IPS-18a (cell line): ENCODE measurements at regions not wholly inside any gene's neighbourhood (a gene's known extent, or its start where the extent isn't known, plus 50 kb on each side); places are given as distances from the start of the nearest gene placed in this dataset.

Experiments used
- H3K27ac ChIP-seq: one replicate; pipeline ENCODE4 v1.5.1; 2013; ENCODE audit warnings: low read length
- H3K27me3 ChIP-seq: one replicate; pipeline ENCODE4 v1.6.1; 2013; ENCODE audit warnings: mild to moderate bottlenecking, low read length; ENCODE audit not compliant: control insufficient read depth, insufficient read depth
- H3K36me3 ChIP-seq: one replicate; pipeline ENCODE4 v1.6.1; 2013; ENCODE audit warnings: low read depth, low read length; ENCODE audit not compliant: control insufficient read depth
- H3K4me1 ChIP-seq: one replicate; pipeline ENCODE4 v1.6.1; 2013; ENCODE audit warnings: low read depth, low read length; ENCODE audit not compliant: control insufficient read depth
- H3K4me3 ChIP-seq: one replicate; pipeline ENCODE4 v1.5.1; 2013; ENCODE audit warnings: low read length
- H3K9ac ChIP-seq: one replicate; pipeline ENCODE4 v1.6.1; 2013; ENCODE audit warnings: mild to moderate bottlenecking, low read length, moderate library complexity
- H3K9me3 ChIP-seq: one replicate; pipeline ENCODE4 v1.6.1; 2013; ENCODE audit warnings: low read depth, low read length; ENCODE audit not compliant: control insufficient read depth

DNA sequence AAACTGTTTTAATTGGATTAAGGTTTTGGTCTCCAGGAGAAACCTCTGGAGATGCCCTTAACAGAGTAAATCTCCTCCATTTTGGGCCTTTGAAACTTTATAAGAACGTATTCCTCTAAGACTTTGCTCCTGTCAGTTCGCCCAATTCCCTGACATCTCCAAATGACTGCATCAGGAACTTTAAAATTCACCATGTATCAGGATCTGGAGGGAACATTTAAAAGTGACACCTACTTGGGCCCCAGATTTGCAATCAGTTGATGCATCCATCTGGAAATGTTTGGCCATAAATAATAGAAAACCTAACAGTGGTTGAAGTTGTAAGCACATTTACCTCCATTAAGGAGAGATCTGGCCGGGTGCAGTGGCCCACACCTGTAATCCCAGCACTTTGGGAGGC, 144.1 kb upstream of the WSCD2 start:
- Histone ChIP-seq H3K27me3 (peaks cover 3% of the 10 kb centered on the region), H3K9ac (no peak overlapping the region), H3K4me3 (no peak overlapping the region), H3K9me3 (no peaks in the 10 kb centered on the region), H3K36me3 (no peaks in the 10 kb centered on the region), H3K27ac (no peak overlapping the region), H3K4me1 (no peaks in the 10 kb centered on the region)

DNA sequence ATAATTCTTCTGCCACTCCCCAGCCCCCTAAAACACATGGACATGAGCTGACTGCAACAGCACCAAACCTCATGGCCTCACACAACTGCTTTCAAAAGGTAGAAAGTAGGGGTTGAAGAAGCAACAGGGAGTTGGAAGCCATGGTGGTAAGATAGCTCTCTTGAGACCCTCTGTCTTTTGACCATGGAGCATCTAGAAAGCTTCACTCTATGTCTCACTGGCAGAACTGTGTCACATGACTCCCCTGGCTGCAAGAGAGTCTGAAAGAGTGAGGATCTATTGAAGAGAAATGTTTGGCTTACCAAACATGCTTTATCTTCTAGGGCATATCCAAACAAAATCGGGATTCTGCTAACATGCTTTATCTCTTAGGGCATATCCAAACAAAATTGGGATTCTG, 142.9 kb upstream of the WSCD2 start:
- Histone ChIP-seq H3K27ac (no peak overlapping the region), H3K36me3 (no peaks in the 10 kb centered on the region), H3K9ac (no peak overlapping the region), H3K4me3 (no peak overlapping the region), H3K27me3 (peaks cover 3% of the 10 kb centered on the region), H3K9me3 (no peaks in the 10 kb centered on the region), H3K4me1 (no peaks in the 10 kb centered on the region)

DNA sequence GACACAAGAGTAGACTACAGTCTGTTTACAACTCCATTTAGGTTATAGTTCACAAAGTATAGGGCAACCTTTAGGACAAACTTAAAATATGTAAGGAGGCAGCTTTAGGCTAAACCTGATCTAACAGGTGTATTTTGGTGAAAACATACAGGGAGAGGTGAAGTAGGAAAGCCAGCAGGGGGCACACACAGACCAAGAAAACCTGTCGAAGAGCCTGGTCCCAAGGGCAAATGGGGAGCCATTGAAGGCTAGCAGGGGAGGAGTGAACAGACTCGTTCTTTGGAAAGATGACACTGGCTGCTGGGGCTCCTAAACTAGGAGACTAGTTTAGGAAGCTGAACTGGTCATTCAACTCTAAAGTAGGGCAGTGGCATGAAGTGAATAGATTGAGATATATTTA, 138.8 kb upstream of the WSCD2 start:
- Histone ChIP-seq H3K27ac (no peak overlapping the region), H3K4me3 (no peak overlapping the region), H3K4me1 (no peaks in the 10 kb centered on the region), H3K9me3 (no peaks in the 10 kb centered on the region), H3K9ac (no peak overlapping the region), H3K27me3 (peaks cover 3% of the 10 kb centered on the region), H3K36me3 (no peaks in the 10 kb centered on the region)

DNA sequence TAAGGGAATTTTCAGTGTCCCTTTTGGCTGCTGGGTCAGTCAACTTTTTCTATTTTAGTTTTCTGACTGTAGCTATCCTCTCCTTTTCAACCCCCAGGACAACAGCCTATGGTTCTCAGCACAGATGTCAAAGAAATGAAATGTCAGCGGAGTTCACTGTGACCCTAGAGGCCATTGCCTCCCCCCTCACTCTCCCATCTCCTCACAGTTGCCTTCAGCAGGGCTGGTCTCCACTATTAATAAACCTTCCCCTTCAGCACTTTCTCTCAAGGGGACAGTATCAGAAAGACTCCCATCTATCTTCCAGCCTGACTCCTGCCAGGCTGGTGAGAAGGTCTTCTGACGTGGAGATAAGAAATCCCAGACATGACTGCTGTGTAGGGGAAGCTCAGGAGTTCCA, 137.1 kb upstream of the WSCD2 start:
- no peaks in the 10 kb centered on the region for H3K9me3 ChIP-seq
- H3K4me1 ChIP-seq, result no peaks in the 10 kb centered on the region
- H3K27me3 ChIP-seq, result no peaks in the 10 kb centered on the region
- H3K4me3 ChIP-seq, result no peak overlapping the region
- no peaks in the 10 kb centered on the region for H3K36me3 ChIP-seq
- no peak overlapping the region for H3K27ac ChIP-seq
- H3K9ac ChIP-seq, result no peak overlapping the region

DNA sequence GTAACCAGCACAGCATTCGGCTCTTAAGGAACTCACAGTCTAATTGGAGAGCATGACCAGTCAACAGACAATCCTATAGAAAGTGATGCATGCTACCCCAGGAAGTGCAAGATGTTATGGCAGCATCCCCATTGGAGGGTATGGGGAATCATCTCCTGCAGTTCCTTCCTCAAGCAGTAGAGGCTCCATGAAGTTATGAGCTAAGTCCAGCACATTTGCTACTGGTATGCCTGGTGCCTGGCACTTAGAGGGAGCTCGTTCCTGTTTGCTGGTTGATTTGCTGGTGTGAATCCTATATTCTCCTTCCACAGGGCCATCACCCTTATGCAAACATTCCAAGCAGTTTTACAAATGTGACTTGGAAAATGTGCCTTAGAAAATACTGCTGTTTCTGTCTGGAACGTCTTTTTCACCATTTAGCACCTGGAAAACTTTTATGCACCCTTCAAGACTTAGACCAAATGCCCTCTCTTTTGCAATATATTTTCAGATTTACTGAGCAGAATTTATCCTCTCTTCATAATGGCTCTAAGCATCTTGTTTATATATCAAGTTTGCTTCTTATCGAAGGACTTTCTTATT, 136.1 kb upstream of the WSCD2 start:
- Histone ChIP-seq H3K27me3 (no peaks in the 10 kb centered on the region), H3K36me3 (no peaks in the 10 kb centered on the region), H3K9me3 (no peaks in the 10 kb centered on the region), H3K4me1 (no peaks in the 10 kb centered on the region), H3K9ac (no peak overlapping the region), H3K4me3 (no peak overlapping the region), H3K27ac (no peak overlapping the region)

DNA sequence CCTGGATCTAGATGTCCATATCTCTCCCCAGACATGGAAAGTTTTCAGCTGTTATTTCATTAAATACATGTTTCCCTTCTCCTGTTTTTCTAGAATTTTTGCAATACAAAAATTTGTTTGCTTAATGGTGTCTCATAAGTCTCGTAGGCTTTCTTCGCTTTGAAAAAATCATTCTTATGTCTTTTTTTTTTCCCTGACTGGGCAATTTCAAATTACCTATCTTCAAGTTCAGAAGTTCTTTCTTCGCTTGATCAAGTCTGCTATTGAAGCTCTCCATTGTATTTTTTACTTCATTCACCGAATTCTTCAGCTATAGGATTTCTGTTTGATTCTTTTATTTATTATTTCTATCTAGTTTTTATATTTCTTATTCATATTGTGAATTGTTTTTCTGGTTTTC, 130.2 kb upstream of the WSCD2 start:
- no peak overlapping the region for H3K4me3 ChIP-seq
- no peaks in the 10 kb centered on the region for H3K27me3 ChIP-seq
- no peaks in the 10 kb centered on the region for H3K9me3 ChIP-seq
- H3K9ac ChIP-seq, result no peak overlapping the region
- H3K36me3 ChIP-seq, result no peaks in the 10 kb centered on the region
- H3K4me1 ChIP-seq, result no peaks in the 10 kb centered on the region
- no peak overlapping the region for H3K27ac ChIP-seq

DNA sequence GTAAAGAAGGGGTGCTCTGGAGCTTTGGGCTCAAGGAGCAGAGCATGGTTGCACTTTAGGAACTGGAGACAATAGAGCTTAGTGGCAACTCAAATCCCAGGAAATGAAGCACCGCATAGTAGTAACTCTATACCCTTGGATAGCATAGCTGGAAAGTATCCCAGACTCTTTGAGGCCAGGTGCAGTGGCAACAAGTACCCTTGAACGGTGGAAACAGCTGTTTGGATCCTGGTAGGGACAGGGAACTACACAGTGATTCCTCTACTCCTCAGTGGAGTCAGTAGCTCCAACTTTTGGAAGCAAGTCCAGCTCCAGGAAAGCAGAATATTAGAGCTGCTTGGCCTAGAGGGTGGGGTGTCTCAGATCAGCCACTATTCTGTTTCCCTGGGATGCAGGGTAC, 129.0 kb upstream of the WSCD2 start:
- H3K9ac ChIP-seq, result no peak overlapping the region
- H3K9me3 ChIP-seq, result no peaks in the 10 kb centered on the region
- H3K36me3 ChIP-seq, result no peaks in the 10 kb centered on the region
- H3K27ac ChIP-seq, result no peak overlapping the region
- H3K4me3 ChIP-seq, result no peak overlapping the region
- no peaks in the 10 kb centered on the region for H3K4me1 ChIP-seq
- H3K27me3 ChIP-seq, result no peaks in the 10 kb centered on the region

DNA sequence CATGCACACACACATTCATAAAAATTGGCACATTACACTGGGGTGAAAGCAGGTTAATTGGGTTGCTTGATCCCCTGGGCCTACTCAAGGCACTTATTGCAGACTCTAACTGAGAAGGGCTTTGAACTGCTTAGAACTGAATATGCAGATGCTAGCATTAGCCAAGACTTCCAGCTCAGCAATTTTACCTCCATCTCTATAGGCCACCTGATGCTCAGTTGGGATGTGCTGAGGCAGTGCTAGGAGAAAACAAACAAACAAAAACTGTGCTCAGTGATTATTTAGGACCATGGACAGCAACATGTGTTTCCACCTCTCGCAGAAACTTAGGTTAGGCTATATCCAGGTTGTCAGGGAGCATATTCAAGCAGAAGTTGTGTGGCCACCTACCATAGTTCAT, 124.8 kb upstream of the WSCD2 start:
- Histone ChIP-seq H3K27me3 (no peaks in the 10 kb centered on the region), H3K4me3 (no peak overlapping the region), H3K4me1 (no peaks in the 10 kb centered on the region), H3K9me3 (no peaks in the 10 kb centered on the region), H3K27ac (no peak overlapping the region), H3K36me3 (no peaks in the 10 kb centered on the region), H3K9ac (no peak overlapping the region)

DNA sequence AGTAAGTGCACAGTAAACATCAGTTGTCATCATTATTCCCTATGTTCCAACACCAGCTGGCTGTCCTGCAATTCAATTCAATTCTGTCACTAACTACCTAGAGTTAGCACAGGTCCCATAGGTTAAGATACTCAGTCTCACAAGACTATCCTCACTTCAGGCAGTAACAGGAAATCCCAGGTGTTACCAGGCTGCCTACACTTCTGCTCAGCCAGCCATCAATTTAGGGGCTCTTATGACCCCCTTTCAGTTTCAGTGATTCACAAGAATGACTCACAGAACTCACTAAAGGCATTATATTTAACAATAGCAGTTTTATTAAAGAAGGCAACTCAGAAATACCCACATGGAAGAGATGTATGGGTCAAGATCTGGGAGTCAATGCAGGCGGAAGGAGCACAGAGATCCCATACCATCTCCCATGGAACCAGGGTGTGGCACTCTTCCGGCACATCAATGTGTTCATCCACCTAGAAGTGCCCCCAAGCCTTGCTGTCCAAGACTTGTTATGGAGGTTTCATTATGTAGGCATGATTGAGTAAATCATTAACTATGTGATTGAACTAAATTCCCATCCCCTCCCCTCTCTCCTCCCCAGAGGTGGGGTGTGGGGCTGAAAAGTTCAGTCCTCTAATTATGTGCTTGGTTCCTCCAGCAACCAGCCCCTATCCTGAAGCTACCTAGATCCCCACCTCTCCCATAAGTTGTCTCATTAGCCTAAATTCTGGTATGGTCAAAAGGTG, 120.8 kb upstream of the WSCD2 start:
- Histone ChIP-seq H3K4me1 (no peaks in the 10 kb centered on the region), H3K9me3 (no peaks in the 10 kb centered on the region), H3K9ac (no peak overlapping the region), H3K27ac (no peak overlapping the region), H3K36me3 (no peaks in the 10 kb centered on the region), H3K4me3 (no peak overlapping the region), H3K27me3 (no peaks in the 10 kb centered on the region)

DNA sequence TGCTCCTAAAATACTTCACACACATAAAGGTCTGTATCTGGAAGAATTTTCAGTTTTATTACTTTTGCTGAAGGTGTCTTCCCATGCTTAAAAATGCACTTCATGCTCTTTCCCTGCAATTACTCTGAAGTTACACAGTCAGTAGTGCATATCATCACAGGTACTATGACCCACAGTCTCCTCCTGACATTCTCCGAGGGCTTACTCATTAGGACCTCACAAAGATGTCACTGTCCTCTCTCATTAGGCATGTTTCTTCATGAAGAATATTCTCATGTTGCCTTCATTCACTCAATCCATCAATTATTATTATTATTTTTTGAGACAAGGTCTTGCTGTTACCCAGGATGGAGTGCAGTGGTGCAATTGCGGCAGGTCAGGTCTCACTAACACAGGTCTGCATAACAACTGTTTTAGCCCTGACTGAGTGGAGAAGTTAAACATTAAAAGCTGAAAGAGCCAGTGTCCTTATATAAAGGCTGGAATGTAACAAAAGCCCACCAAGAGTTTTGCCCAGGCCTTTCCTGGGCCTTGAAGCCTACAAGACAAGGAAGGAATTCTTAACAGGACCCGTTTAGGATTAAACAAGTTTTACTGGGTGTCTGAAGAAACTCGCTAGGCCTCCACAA, 119.5 kb upstream of the WSCD2 start:
- Histone ChIP-seq H3K4me3 (no peak overlapping the region), H3K9me3 (no peaks in the 10 kb centered on the region), H3K27me3 (no peaks in the 10 kb centered on the region), H3K9ac (no peak overlapping the region), H3K36me3 (no peaks in the 10 kb centered on the region), H3K4me1 (no peaks in the 10 kb centered on the region), H3K27ac (no peak overlapping the region)

DNA sequence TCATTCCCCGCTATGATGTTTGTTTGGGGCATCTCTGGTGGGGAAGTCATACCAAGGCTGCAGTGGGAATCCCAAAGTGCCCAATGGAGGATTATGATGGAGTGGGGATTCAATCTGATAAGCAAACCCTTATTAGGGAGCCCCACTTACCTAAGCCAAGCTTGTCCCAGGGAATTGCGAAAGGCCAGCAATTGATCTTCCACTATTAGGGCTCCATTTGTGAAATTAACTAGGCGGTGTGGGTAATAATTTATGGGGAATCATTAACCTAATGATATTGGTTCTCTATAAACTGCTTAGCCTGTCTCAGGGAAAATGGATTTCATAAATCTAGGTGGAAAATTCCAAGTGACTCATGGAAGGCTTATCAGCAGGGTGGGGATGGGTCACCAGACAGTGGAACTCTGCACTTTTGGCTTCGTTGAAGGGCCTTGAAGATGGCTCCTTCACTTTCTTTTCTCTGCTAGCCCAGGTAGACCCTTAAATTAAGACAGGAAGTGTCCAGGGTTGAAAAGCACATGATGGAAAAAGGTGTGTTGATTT, 113.0 kb upstream of the WSCD2 start:
- H3K27me3 ChIP-seq, result no peaks in the 10 kb centered on the region

More for the DNA sequence above, 113.0 kb upstream of the WSCD2 start:
- H3K4me3 ChIP-seq, result no peak overlapping the region
- no peaks in the 10 kb centered on the region for H3K9me3 ChIP-seq
- no peak overlapping the region for H3K9ac ChIP-seq
- H3K27ac ChIP-seq, result no peak overlapping the region
- H3K4me1 ChIP-seq, result no peaks in the 10 kb centered on the region
- H3K36me3 ChIP-seq, result no peaks in the 10 kb centered on the region
